HG02885 (cell line): ENCODE measurements at regions not wholly inside any gene's neighbourhood (a gene's known extent, or its start where the extent isn't known, plus 50 kb on each side); places are given as distances from the start of the nearest gene placed in this dataset.

ENCODE experiments used
- ATAC-seq: cut with Tn5 transposase; IDR thresholded peaks from one replicate; pipeline ENCODE4 v1.9.1; 2021; ENCODE audit warnings: mild to moderate bottlenecking; ENCODE audit not compliant: unreplicated experiment, poor library complexity

DNA sequence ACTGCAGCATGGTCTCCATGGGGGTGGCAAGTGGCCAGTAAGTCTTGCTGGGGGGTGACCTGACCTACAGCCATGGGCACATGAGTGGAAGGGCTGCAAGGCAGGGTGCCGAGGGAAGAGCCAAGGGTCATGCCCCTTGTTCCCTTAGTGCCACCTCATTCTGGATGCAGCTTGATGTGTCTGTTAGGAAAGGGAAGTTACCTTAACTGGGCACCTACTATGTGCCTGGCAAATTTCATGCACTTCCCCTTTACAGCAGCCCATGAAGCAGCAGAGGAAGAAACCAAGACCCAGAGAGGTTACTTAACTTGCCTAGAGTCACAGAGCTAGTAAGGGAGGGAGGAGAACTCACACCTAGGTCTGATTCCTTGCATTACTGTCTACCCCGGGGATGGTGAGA lies 174.0 kb downstream of the MRPL14 start:
- ATAC-seq = no peak

DNA sequence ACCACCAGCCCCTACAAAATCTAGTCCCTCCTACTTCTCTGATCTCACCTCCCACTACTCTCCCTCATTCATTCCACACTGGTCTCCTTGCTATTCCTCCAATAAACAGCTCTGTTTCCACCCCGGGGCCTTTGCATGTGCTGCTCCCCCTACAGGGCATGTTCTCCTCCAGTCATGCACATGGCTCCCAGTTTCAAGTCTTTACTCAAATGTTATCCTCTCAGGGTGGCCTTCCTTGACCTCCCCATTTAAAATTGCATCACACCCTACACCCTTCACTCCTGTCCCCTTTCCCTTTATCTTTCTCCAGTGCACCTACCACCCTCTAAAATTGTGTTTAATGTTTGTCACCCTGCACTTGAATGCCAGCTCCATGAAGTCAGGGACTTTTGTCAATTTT lies 174.5 kb downstream of the MRPL14 start:
- no peak for ATAC-seq

DNA sequence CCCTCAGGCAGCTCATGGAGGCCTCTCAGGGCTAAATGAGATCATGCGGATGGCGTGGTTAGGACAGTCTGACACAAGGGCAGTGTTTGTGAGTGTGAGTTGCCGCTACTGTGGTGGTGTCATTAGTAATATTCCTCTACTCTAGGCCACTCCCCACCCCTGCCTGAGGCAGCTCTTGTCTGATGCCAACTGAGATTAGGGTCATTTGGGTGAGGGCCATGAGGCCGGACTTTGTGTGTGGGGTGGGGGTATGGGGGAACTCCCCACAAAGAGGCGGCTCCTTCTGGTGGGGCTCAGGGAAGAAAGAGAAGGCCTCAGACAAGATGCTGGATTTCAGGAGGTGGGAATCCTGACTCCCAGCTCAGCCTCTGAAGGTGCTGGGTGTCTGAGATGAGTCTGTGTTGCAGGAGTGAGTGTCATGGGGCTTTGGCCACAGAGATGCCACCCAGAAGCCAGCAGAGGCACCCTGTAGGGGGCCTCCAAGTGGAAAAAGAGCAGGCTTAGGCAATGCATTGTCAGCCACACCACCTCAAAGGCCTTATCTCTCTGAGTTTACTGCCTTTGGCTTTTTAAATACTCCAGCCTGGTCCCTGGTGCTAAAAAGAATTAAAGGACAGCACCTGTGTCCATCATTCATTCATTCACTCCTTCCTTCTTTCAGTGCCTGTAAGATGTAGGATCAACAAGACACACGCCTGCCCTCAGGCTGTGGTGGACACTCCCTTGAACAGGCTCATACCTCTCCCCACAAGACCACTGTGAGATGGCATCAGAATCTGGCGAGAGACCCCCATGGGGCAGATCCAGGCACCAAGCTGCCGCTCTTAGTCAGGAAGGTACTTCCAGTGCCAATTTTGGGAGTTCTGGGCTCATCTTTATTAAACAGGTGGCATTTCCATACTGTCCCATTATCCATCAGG lies 175.2 kb downstream of the MRPL14 start:
- ATAC-seq = no peak

DNA sequence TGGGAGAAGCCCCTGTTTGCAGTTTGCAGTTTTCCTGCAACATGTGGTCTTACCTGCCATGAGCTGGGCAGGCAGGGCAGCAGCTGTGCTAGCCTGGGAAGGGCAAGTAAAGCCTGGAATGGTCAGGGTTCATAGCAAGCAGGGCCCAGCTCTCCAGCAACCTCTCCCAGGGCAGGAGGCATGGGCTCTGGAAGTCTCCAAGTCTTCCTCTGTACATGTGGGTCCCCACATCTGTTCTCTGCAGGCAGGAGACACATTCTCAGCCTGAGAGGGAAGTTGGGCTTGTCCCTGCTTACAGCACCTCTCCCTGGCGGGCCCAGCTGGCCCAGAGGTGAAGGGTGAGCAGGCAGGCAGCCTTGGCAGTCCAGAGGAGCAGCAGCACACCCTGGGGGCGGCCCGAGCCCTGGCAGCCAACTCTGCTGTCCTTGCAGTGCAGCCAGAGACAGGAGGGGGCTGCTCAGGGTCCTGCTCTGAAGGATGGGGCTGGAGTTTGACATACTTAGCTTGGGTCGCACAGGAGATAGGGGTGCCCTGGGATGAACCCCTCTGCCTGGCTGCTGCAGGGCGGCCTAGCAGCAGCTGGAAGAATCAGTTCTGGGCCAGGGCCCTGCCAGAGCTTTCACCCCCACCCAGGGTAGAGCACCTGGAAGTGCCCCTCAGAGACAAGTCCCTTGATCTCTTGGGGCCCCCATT lies 176.0 kb downstream of the MRPL14 start:
- ATAC-seq = no peak

DNA sequence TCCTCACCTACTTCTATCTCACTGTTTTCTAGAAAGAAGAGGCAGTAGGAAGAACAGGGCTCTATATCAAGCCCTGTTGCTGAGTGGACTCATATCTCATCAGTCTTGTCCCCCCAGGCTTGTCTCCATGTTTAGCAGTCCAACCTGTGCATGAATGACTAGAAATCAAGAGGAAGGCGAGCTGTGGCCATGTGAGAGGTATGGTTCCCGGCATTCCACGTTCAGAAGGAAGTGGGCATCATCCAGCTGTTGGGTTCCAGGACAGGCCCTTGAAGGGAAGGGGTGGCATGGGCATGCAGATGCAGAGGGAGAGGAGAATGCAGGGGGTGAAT lies 176.6 kb downstream of the MRPL14 start:
- ATAC-seq = no peak

DNA sequence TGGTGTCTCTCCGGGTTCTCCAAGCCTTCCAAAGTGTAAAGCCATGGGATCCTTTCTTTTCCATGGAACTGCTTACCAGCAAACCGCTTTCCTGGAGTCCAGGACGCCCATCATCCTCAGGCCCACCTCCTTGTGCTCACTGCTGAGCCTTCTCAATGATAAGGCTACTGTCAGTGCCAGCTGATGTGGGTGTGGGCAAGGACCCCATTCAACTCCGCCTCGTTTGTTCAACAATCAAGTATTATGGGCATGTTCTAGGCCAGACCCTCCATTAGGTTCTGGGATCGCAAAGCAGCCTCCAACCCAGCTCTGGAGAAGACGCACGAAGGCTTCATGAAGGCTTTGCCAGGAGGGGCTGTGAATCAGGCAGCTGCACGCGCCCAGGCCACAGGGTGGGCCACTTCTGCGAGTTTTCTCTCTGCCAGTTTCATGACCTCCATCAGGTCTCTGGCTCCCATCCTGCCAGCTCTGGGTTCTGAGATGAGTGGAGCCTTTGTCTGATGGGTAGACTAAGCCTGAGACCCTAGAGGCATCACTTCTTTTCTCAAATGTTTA lies 177.1 kb downstream of the MRPL14 start:
- no peak for ATAC-seq

DNA sequence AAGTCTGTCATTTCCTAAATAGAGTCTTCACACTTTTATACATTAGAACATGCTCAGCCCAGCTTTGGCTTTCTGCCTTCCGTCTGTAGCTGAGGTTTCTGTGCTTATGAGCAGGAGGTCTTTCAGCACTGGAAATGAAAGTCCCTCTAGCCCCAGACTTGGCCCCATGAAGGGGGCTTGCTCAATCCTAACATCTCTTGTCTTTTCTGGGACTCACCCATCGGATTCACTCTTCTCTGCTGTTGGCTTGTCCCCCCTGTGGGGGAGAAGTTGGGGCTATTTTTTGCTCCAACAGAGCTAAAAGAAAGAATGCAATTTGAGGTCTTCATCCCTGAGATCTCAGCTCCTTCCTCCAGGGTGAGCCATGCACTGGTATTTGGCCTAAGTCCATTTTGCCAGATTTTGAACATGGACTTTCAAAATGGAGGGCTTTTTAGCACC lies 177.7 kb downstream of the MRPL14 start:
- no peak for ATAC-seq

DNA sequence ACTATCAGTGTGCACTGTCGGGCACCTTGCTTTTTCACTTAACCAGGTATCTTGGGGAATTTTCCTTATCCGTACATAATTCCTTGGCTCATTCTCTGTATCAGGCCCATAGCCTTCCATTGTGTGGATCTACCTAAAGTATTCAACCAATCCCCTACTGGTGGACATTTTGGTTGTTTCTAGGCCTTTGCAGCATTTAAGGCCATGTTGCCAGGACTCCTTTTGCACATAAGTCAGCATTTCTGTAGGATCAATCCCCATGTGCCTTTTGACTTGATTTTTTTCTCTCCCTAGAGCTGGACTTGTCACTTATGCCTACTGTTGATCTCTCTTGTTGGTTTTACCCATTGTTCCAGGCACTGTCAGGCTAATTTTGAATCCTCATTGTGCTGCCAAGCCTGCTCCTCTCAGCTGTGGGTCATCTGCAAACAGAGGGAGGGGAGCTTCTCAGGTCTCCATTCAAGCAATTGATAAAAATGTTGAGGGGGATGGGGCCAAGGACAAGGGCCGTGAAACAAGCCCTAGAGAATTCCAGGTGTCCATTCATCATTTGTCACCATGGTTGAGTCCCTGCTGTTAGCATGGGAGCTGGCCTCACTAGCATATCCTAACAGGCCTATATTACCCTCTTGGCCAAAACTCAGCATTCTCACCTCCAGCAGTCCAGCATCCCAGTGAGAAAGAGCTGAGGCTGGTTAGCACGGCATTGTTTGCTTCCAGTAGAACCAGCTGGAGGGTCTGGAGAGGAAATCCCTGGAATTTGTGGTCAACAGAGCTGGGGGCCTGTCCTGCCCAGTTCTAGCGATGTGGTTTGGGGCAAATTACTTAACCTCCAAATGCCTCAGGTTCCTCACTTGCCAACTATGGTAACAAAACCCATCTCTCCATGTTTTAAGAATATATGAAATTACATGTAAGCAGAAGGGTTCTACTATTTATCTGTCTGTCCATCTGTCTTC lies 178.4 kb downstream of the MRPL14 start:
- ATAC-seq = no peak

DNA sequence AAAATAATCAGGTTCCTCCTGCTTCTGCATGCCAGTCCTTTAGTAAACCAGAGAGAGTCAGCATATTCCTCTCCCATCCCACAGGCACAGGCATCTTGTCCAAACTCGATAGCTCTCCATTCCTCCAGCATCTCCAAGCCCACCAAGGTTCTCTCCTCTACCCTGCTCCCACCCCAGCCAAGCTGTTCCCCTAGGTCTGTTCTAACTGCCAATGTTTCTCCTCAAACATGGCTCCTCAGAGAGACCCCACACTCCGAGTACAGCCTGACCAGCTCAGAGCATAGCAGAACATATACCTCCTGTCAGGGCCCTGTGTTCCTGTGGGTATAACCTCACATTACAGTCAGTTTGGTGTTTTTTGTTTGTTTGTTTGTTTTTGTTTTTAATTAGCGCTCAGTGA lies 177.8 kb downstream of the VEGFA start:
- ATAC-seq = no peak

DNA sequence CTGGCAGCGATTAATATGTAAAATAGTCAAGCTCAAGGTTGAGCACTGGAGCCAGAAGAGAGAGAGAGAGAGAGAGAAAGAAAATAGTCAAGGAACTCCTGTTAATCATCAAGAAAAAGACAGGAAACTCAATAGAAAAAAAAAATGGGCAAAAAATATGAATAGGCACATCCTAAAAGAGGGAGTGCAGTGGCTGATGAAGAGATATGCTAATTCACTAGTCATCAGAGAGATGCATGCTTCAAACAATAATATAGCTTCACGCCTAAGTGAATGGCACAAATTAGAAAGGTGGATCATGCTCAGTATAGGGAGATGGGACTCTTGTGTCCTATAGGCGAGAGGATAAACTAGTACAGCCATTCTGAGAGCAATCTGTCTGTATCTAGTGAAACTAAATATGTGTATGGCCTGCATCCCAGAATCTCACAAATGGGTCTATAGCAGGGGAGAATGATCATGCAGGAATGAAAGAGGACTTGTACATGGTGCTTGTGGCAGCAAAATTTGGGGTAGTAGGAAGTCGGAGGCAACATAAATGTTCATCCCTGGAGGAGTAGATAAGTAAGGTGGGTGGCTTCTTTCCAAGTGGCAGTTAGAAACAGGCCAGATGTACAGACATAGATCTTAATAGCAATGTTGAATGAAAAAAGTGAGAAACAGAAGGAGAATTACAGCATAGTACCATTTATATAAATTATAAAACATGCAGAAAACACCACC lies 176.8 kb downstream of the VEGFA start:
- ATAC-seq = no peak

DNA sequence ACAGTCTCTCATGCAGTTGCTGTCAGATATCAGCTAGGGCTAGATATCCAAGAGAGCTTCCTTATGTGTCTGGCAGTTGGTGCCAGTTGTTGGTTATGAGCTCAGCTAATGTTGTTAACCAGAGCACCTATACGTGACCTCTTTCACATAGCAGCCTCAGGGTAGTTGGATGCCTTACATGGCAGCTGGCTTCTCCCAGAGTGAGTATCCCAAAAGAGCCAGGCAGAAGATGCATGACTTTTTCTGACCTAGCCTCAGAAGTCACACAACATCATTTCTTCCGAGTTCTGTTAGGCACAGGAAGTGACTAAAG lies 175.7 kb downstream of the VEGFA start:
- no peak for ATAC-seq

DNA sequence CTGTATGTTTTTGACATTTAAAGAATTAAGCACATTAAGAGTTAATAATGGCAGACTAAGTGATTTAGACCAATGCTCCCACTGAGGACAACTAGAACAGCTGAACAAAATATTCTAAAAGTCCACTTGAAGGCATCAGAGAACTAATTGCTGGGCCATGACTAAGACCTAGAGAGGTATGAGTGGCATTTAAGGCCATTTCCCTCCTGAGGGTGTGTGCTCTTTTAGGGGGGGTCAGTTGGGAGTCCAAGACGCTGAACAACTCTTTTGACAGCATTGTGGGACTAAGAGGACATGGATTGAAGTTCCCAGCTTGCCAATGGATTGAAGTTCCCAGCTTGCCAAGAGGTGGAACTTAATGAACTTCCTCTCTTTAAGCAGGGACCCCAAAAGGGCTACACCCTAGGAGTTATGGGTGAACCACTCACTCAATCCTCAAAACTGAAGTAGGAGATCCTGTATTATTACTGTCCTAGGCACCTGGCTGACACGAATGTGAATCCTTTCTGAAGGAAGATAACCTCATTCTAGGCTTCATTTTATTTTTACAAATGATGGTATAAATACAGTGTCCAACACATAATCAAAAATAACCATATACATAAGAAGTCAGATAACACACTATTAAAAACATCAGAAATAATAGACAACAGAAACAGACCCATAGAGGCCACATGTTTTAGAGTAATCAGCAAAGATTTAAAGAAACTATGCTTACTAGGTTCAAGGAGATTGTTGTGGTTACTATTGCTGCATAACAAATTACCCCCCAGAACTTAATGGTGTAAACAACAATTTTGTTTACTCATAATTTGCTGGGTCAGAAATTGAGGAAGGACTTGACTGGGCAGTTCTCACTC lies 175.1 kb downstream of the VEGFA start:
- ATAC-seq = no peak

DNA sequence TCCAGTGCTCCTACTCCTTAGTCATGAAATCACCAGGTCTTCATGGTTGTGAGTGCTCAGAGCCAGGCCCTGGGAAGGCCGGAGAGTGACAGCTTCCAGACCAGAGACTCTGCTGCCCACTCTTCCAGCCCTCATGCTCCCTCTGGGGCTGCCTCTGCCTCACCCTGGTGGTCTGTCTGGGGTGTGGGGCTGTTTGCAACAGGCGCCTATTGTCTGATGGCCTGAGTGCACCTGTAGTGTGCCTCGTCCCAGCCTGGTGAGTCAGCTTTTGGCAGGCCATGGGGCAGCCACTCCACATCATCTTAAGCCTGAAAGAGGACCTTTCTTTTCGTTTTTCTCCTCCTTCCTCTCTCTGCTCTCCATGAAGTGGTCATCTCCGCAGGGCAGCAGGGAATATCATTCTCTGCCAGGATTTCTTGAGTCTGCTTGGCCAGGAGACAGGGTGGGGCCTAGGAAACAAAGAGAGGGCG lies 173.8 kb downstream of the VEGFA start:
- ATAC-seq = no peak

DNA sequence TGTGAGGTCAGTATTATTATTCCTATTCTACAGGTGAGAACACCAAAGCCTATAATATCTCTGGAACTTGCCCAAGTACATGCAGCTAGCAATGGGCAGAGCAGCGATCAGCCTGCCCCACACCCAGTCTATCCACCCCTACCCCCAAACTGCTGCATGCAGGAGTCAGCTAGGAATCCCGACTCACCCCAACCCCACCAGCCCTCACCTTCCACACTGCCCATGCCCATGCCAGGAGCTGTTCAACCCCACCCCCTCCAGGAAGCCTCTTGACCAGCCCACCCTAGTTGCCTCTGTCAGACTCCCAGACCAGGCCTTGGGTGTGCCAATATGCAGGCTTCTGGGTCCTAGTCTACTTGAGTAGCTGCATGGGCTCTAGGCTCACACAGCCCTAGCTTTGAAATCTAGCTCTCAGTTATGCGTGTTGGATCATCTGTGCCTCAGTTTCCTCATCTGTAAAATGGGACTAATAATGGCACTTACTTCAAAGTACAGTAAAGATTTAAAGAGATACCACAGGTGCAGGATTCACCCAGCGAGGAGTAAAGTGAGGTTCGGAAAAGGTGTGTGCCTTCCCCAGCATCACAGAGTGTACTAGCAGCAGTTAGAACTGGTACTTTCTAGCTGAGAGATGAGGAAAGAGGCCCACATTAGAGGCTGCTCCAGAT lies 173.2 kb downstream of the VEGFA start:
- ATAC-seq = no peak

DNA sequence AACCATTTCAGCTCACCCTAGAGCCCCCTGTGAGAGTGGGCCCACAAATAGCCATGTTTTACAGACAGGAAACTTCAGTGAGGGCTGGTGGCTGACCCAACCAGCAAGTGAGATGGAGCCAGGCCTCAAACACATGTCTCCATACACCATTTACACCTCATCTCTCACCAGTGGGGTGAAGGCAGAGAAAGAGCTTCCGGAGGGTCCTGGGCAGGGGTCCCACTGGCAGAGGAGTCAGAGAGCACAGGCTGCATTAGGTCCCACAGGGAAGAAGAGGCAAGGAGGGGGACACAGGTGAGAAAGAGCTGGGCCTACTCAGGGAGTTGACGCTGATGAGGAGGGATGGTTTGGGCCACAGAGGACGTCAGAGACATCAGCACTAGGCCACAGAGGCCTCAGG lies 172.6 kb downstream of the VEGFA start:
- ATAC-seq = no peak

DNA sequence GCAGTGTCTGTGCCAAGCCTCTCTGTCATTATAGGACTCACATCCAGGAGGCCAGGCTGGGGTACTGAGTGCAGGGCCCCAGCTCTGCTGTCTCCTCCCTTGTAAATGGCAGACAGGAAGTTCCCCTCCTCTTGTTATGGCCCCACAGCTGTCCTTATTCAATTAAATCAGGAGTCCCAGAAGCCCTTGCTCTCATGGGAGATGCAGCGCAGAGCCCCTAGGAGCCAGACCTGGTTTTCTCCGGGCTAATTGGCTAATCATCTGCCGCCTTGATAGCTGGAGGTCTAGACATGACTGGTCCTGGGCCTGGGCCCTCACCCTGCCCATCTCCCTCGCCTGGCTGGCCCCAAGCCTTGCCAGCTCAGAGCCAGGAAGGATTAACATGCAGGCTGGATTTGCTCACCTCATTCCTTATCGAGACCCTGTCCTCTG lies 172.0 kb downstream of the VEGFA start:
- no peak for ATAC-seq

DNA sequence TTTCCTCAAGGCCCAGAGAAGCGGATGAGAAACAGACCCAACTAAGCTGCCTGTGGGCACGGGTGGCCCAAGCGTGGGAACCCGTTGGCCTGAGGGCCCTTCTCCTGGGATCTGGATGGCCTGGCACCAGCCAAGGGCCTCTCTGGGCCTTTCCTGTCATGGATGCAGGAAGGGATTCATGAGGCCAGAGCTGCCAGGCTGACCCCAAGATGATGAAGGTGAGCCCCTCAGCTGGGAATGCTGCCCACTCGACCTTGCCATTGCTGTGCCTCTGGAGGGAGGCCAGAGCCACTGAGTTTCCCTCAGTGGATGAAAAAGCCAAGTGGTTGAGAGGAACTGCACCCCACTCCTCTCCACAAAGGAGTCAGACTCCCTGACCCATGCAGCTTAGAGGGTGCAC lies 171.2 kb downstream of the VEGFA start:
- ATAC-seq = no peak

DNA sequence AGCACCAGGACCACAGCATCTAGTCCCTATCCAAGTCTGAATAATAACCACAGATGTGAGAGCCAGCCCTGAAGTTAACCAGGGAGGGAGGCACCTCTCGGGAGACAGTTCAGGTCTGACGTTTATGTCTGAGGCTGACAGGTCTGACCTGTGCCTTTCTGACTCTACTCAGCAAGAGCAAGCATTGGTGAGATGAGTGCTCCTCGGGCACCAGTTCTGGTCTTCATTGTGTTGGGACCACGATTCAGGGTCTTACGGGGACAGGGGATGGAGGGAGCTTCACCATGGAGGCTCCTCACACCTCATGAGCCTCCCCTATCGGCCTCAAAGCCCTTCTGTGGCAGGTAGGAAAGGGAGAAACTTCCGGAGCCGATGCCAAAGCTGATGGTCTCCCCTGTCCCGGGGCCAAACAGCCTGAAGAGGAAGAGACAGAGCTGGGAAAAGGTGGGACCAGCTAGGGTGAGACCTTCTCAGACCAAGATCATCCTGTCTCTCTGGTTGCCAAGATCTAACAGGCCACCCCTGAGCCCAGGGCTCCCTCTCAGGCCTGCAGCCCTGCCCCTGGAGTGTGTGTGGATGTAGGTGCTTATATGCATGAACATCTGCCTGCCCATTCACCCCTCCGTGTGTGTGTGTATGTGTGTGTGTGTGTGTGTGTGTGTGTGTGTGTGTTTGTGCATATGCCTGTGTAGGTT lies 170.5 kb downstream of the VEGFA start:
- ATAC-seq = no peak
